Natural killer cell (primary cell): ENCODE measurements at regions not wholly inside any gene's neighbourhood (a gene's known extent, or its start where the extent isn't known, plus 50 kb on each side); places are given as distances from the start of the nearest gene placed in this dataset.

Experiments
- ATAC-seq, 3 donors: fragments of 150-1000 bp in 2 of 3; fragments of 200-7000 bp in 1 of 3; cut with Tn5 transposase; 1 replicate in 1 of 3; 2 replicates in 2 of 3; pipeline ENCODE4 v1.10.0; 2021; ENCODE audit warnings: mild to moderate bottlenecking in 2 of 3, moderate library complexity in 2 of 3
- DNase-seq, 2 donors: peaks; one replicate each; pipeline versions ENCODE4 v3.0.0 to v3.0.0-alpha.2; 2013 to 2021; ENCODE audit warnings: mixed read lengths in 1 of 2
- H3K27ac ChIP-seq: one replicate; pipeline ENCODE4 v1.5.1; 2013; ENCODE audit warnings: mild to moderate bottlenecking, low read length
- H3K27me3 ChIP-seq: one replicate; pipeline ENCODE4 v1.6.1; 2013; ENCODE audit warnings: low read length; ENCODE audit not compliant: control insufficient read depth, insufficient read depth
- H3K36me3 ChIP-seq: one replicate; pipeline ENCODE4 v1.6.1; 2013; ENCODE audit warnings: low read length; ENCODE audit not compliant: control insufficient read depth, insufficient read depth
- H3K4me1 ChIP-seq: one replicate; pipeline ENCODE4 v1.6.1; 2013; ENCODE audit warnings: low read length; ENCODE audit not compliant: control insufficient read depth, insufficient read depth
- H3K4me3 ChIP-seq: one replicate; pipeline ENCODE4 v1.5.1; 2013; ENCODE audit warnings: low read length
- H3K9me3 ChIP-seq: one replicate; pipeline ENCODE4 v1.6.1; 2013; ENCODE audit warnings: low read length; ENCODE audit not compliant: control insufficient read depth, insufficient read depth
- H3K27ac Mint-ChIP-seq, 2 donors: one replicate each; pipeline ENCODE4 v1.8.0; 2022; ENCODE audit warnings: mild to moderate bottlenecking in 2 of 2, mixed read lengths in 2 of 2, moderate library complexity in 1 of 2
- H3K27me3 Mint-ChIP-seq, 2 donors: one replicate each; pipeline ENCODE4 v1.8.0; 2022; ENCODE audit warnings: low read depth in 2 of 2, mixed read lengths in 2 of 2
- H3K36me3 Mint-ChIP-seq: one replicate; pipeline ENCODE4 v1.8.0; 2022; ENCODE audit warnings: mixed read lengths
- H3K4me1 Mint-ChIP-seq, 2 donors: one replicate each; pipeline ENCODE4 v1.8.0; 2022; ENCODE audit warnings: mixed read lengths in 2 of 2
- H3K4me3 Mint-ChIP-seq: one replicate; pipeline ENCODE4 v1.8.0; 2022; ENCODE audit warnings: mild to moderate bottlenecking, moderate library complexity, mixed read lengths
- H3K9me3 Mint-ChIP-seq, 2 donors: one replicate each; pipeline ENCODE4 v1.8.0; 2022; ENCODE audit warnings: mixed read lengths in 2 of 2
- CTCF ChIP-seq: fragments of 200-600 bp; IDR thresholded peaks from one replicate; pipeline ENCODE4 v1.8.0; 2022; ENCODE audit warnings: antibody characterized with exemption
- WGBS: methylation state at CpG from one replicate; pipeline ENCODE4 v1.1.7; 2013; ENCODE audit warnings: missing lambda C conversion rate; ENCODE audit not compliant: insufficient coverage; 5-methylcytosine and 5-hydroxymethylcytosine counted together
- intact Hi-C: fragments of 100-400 bp; cut with micrococcal nuclease; formaldehyde crosslinking; loops from one replicate; pipeline ENCODE4 v1.14.2; 2022

GRCh38 chr17:52681480-52681879 lies 523.0 kb upstream of the CA10 start:
- Mint-ChIP-seq H3K4me1 (no peaks in the 10 kb centered on the region), H3K27ac (no peak overlapping the region), H3K27me3 (no peaks in the 10 kb centered on the region), H3K4me3 (no peak overlapping the region), H3K36me3 (peaks cover 17% of the 10 kb centered on the region), H3K9me3 (peaks cover 16 to 23% of the 10 kb centered on the region in 2 donors)
- no peaks in the 10 kb centered on the region for H3K36me3 ChIP-seq
- H3K4me1 ChIP-seq, result no peaks in the 10 kb centered on the region
- no peak overlapping the region for H3K27ac ChIP-seq
- H3K4me3 ChIP-seq, result no peak overlapping the region
- intact Hi-C loops, result no loop called here
- DNase-seq (no peak), ATAC-seq (no peak)
- no peak for TF ChIP-seq CTCF
- H3K9me3 ChIP-seq, result peaks cover 11% of the 10 kb centered on the region
- WGBS, result 21% methylated on average over 1 of the region's 2 CpGs
- H3K27me3 ChIP-seq, result no peaks in the 10 kb centered on the region

- Histone ChIP-seq H3K36me3 (no peaks in the 10 kb centered on the region), H3K27me3 (no peaks in the 10 kb centered on the region), H3K9me3 (peaks cover 11% of the 10 kb centered on the region), H3K27ac (no peak overlapping the region), H3K4me1 (no peaks in the 10 kb centered on the region), H3K4me3 (no peak overlapping the region)
- WGBS, result 94% methylated on average over 1 of the region's 1 CpG
- no peak for TF ChIP-seq CTCF
- Mint-ChIP-seq H3K4me1 (no peaks in the 10 kb centered on the region), H3K4me3 (no peak overlapping the region), H3K9me3 (peaks cover 20 to 21% of the 10 kb centered on the region in 2 donors), H3K36me3 (peaks cover 13% of the 10 kb centered on the region), H3K27ac (no peak overlapping the region), H3K27me3 (no peaks in the 10 kb centered on the region)
- ATAC-seq (no peak), DNase-seq (no peak)
- intact Hi-C loops, result no loop called here
Measured at GRCh38 chr17:52678211-52678610, 519.7 kb upstream of the CA10 start.

- peaks cover 12% of the 10 kb centered on the region for H3K36me3 Mint-ChIP-seq
- no peak overlapping the region for H3K4me3 Mint-ChIP-seq
- H3K36me3 ChIP-seq, result no peaks in the 10 kb centered on the region
- H3K4me1 ChIP-seq, result no peaks in the 10 kb centered on the region
- H3K27ac ChIP-seq, result no peak overlapping the region
- DNase-seq, result no peak
- intact Hi-C loops, result no loop called here
- TF ChIP-seq CTCF, result no peak
- peaks cover 14 to 15% of the 10 kb centered on the region in 2 donors for H3K9me3 Mint-ChIP-seq
- 57% methylated on average over 3 of the region's 4 CpGs for WGBS
- H3K9me3 ChIP-seq, result peaks cover 7% of the 10 kb centered on the region
- H3K27ac Mint-ChIP-seq, result no peak overlapping the region
- ATAC-seq, result no peak
- no peak overlapping the region for H3K4me3 ChIP-seq
- H3K27me3 Mint-ChIP-seq, result no peaks in the 10 kb centered on the region
- H3K27me3 ChIP-seq, result no peaks in the 10 kb centered on the region
- H3K4me1 Mint-ChIP-seq, result no peaks in the 10 kb centered on the region
Measured at GRCh38 chr17:52674686-52675085, 516.2 kb upstream of the CA10 start.

GRCh38 chr17:52673791-52674190 lies 515.3 kb upstream of the CA10 start:
- H3K9me3 Mint-ChIP-seq, result peaks cover 10 to 11% of the 10 kb centered on the region in 2 donors
- Histone ChIP-seq H3K4me1 (no peaks in the 10 kb centered on the region), H3K27ac (no peak overlapping the region), H3K36me3 (no peaks in the 10 kb centered on the region), H3K9me3 (peaks cover 7% of the 10 kb centered on the region), H3K27me3 (no peaks in the 10 kb centered on the region), H3K4me3 (no peak overlapping the region)
- no peak for DNase-seq
- no peaks in the 10 kb centered on the region for H3K4me1 Mint-ChIP-seq
- H3K27ac Mint-ChIP-seq, result no peak overlapping the region
- intact Hi-C loops, result no loop called here
- TF ChIP-seq CTCF, result no peak
- WGBS, result 71% methylated on average over 2 of the region's 2 CpGs
- no peaks in the 10 kb centered on the region for H3K27me3 Mint-ChIP-seq
- no peak overlapping the region for H3K4me3 Mint-ChIP-seq
- peaks cover 3% of the 10 kb centered on the region for H3K36me3 Mint-ChIP-seq
- no peak for ATAC-seq
